HG02588 (cell line): ENCODE measurements at regions not wholly inside any gene's neighbourhood (a gene's known extent, or its start where the extent isn't known, plus 50 kb on each side); places are given as distances from the start of the nearest gene placed in this dataset.

ENCODE experiments used
- ATAC-seq: cut with Tn5 transposase; IDR thresholded peaks from one replicate; pipeline ENCODE4 v1.9.1; 2021; ENCODE audit warnings: mild to moderate bottlenecking, moderate library complexity; ENCODE audit not compliant: unreplicated experiment

- no peak for ATAC-seq
Measured at GRCh38 chr2:37541516-37541915, 129.9 kb downstream of the CDC42EP3 start.

GRCh38 chr2:37543999-37544557 lies 127.4 kb downstream of the CDC42EP3 start:
- ATAC-seq: no peak

GRCh38 chr2:37544591-37545031 lies 126.8 kb downstream of the CDC42EP3 start:
- ATAC-seq: no peak

- no peak for ATAC-seq
Measured at GRCh38 chr2:37549598-37549997, 121.8 kb downstream of the CDC42EP3 start.

- no peak for ATAC-seq
Measured at GRCh38 chr2:37550190-37550589, 121.3 kb downstream of the CDC42EP3 start.

GRCh38 chr2:37551783-37552182 lies 119.7 kb downstream of the CDC42EP3 start:
- no peak for ATAC-seq

- no peak for ATAC-seq
Measured at GRCh38 chr2:37552339-37552738, 119.1 kb downstream of the CDC42EP3 start.

- ATAC-seq: no peak
Measured at GRCh38 chr2:37553411-37554154, 117.9 kb downstream of the CDC42EP3 start.

GRCh38 chr2:37554155-37554510 lies 117.3 kb downstream of the CDC42EP3 start:
- ATAC-seq: no peak

GRCh38 chr2:37554687-37555086 lies 116.8 kb downstream of the CDC42EP3 start:
- no peak for ATAC-seq

GRCh38 chr2:37555457-37555856 lies 116.0 kb downstream of the CDC42EP3 start:
- ATAC-seq: no peak

- no peak for ATAC-seq
Measured at GRCh38 chr2:37556256-37556655, 115.2 kb downstream of the CDC42EP3 start.

GRCh38 chr2:37558623-37559022 lies 112.8 kb downstream of the CDC42EP3 start:
- peak; percentile 68 for ATAC-seq

- ATAC-seq: no peak
Measured at GRCh38 chr2:37560241-37560848, 111.1 kb downstream of the CDC42EP3 start.

- ATAC-seq: no peak
Measured at GRCh38 chr2:37560863-37561614, 110.4 kb downstream of the CDC42EP3 start.

GRCh38 chr2:37561615-37562569 lies 109.5 kb downstream of the CDC42EP3 start:
- peak; percentile 74 for ATAC-seq

- ATAC-seq: no peak
Measured at GRCh38 chr2:37563375-37564015, 107.9 kb downstream of the CDC42EP3 start.

- ATAC-seq: no peak
Measured at GRCh38 chr2:37564356-37564755, 107.1 kb downstream of the CDC42EP3 start.

- ATAC-seq: no peak
Measured at GRCh38 chr2:37566517-37566981, 104.9 kb downstream of the CDC42EP3 start.

- ATAC-seq: no peak
Measured at GRCh38 chr2:37568565-37568964, 102.9 kb downstream of the CDC42EP3 start.
